Panc1 (cell line): ENCODE measurements at regions not wholly inside any gene's neighbourhood (a gene's known extent, or its start where the extent isn't known, plus 50 kb on each side); places are given as distances from the start of the nearest gene placed in this dataset.

Experiments
- ATAC-seq: fragments of 200-7000 bp; cut with Tn5 transposase; 2 replicates; pipeline ENCODE4 v1.9.1; 2020; ENCODE audit warnings: mild to moderate bottlenecking, moderate library complexity
- BruUV-seq: library from RNA; stranded (reverse); fragments of 400-500 nt; replicated peaks from 2 replicates; lab custom pipeline; 2021; lab: Mats Ljungman, UMichigan
- CTCF ChIA-PET: fragments of 300-600 bp; sonication (Branson Sonifier 250); formaldehyde crosslinking; loops from one replicate; lab custom pipeline; 2022; ENCODE audit warnings: antibody characterized with exemption; lab: Charles Lee
- POLR2A ChIA-PET: fragments of 300-600 bp; sonication (Branson Sonifier 250); formaldehyde crosslinking; loops from one replicate; lab custom pipeline; 2022; ENCODE audit warnings: antibody characterized with exemption; lab: Charles Lee
- DNase-seq: peaks from one replicate; pipeline ENCODE4 v3.0.0-alpha.2; 2010; ENCODE audit warnings: low read depth, low spot score
- H3K27ac ChIP-seq: 2 replicates; pipeline ENCODE4 v1.5.1; 2011; ENCODE audit warnings: mild to moderate bottlenecking, low read length, inconsistent platforms
- H3K27me3 ChIP-seq: fragments of 200-500 bp; sonication (Bioruptor generic); 2 replicates; pipeline ENCODE4 v1.6.0; 2014; ENCODE audit warnings: low read length, inconsistent platforms; ENCODE audit not compliant: control insufficient read depth, insufficient read depth
- H3K36me3 ChIP-seq: fragments of 200-500 bp; sonication (Bioruptor generic); 2 replicates; pipeline ENCODE4 v1.5.1; 2014; ENCODE audit warnings: inconsistent platforms, mild to moderate bottlenecking, low read length, moderate library complexity; ENCODE audit not compliant: control insufficient read depth, insufficient read depth
- H3K4me1 ChIP-seq: 2 replicates; pipeline ENCODE4 v1.5.1; 2011; ENCODE audit warnings: inconsistent platforms, mild to moderate bottlenecking, low read length, moderate library complexity; ENCODE audit not compliant: control insufficient read depth, insufficient read depth
- H3K4me3 ChIP-seq, 2 experiments: 2 replicates each; pipeline ENCODE4 v1.5.1; 2011 to 2012; ENCODE audit warnings: low read depth in 2 of 2, low read length in 2 of 2, mild to moderate bottlenecking in 2 of 2, inconsistent platforms in 1 of 2, moderate library complexity in 1 of 2
- H3K9me3 ChIP-seq: fragments of 200-500 bp; sonication (Bioruptor generic); 2 replicates; pipeline ENCODE4 v1.5.1; 2014; ENCODE audit warnings: low read depth, mild to moderate bottlenecking, inconsistent platforms, low read length, moderate library complexity; ENCODE audit not compliant: control insufficient read depth, insufficient read depth
- CTCF ChIP-seq: fragments of 450-650 bp; IDR thresholded peaks from 2 replicates; pipeline ENCODE4 v1.5.1; 2017; ENCODE audit warnings: mild to moderate bottlenecking
- POLR2AphosphoS5 ChIP-seq: IDR thresholded peaks from 2 replicates; pipeline ENCODE4 v1.6.1; 2012; ENCODE audit warnings: mild to moderate bottlenecking, low read depth, low read length, moderate library complexity
- REST ChIP-seq, 2 experiments: IDR thresholded peaks; 2 replicates each; pipeline ENCODE4 v1.6.1; 2011 to 2012; ENCODE audit warnings: low read depth in 2 of 2, control low read depth in 1 of 2, low read length in 1 of 2, mild to moderate bottlenecking in 1 of 2, moderate library complexity in 1 of 2; ENCODE audit not compliant: insufficient read depth in 1 of 2
- SIN3A ChIP-seq: IDR thresholded peaks from 2 replicates; pipeline ENCODE4 v1.6.1; 2012; ENCODE audit warnings: low read depth, mild to moderate bottlenecking, low read length, moderate library complexity, borderline replicate concordance; ENCODE audit not compliant: insufficient read depth
- TCF7L2 ChIP-seq: IDR thresholded peaks from 2 replicates; pipeline ENCODE4 v1.6.1; 2011; ENCODE audit warnings: mild to moderate bottlenecking, low read depth, low read length, inconsistent platforms
- in situ Hi-C: cut with HindIII; loops from 2 replicates; pipeline ENCODE4 v1.10.0; 2016; ENCODE audit warnings: low sequenced_read_pairs, low pct_unique_long_range_greater_than_20kb
- intact Hi-C: fragments of 100-400 bp; cut with micrococcal nuclease; formaldehyde crosslinking; loops from one replicate; pipeline ENCODE4 v1.10.0; 2022; ENCODE audit not compliant: unreplicated experiment

GRCh38 chr5:66337626-66338226 is 193.6 kb downstream of the SREK1 start:
- BruUV-seq = no TSS peak
- H3K4me1 ChIP-seq = no peaks in the 10 kb centered on the region
- POLR2A ChIA-PET = no interaction called here
- in situ Hi-C loops = no loop called here
- CTCF ChIA-PET = interaction anchor here (0.6 to 1.8 kb wide), 2 partner anchors 32 to 493 kb away, joined by 3 to 4 read pairs; no protein-coding TSS in a partner anchor
- no peak overlapping the region for H3K4me3 ChIP-seq
- H3K9me3 ChIP-seq = no peaks in the 10 kb centered on the region
- no peak overlapping the region for H3K27ac ChIP-seq
- ATAC-seq (no peak), DNase-seq (no peak)
- intact Hi-C loops = no loop called here
- TF ChIP-seq SIN3A (no peak), REST (IDR thresholded peaks at IDR 0.05; ENCODE audit: insufficient read depth in 1 of 2, low read depth in 2 of 2, low read length in 1 of 2) (no peak), POLR2AphosphoS5 (no peak), TCF7L2 (no peak), CTCF (no peak)
- H3K36me3 ChIP-seq = no peaks in the 10 kb centered on the region
- H3K27me3 ChIP-seq = peaks cover 10% of the 10 kb centered on the region

- intact Hi-C loops (no loop called here), in situ Hi-C loops (no loop called here)
- Histone ChIP-seq H3K4me3 (no peak overlapping the region), H3K4me1 (no peaks in the 10 kb centered on the region), H3K27me3 (peaks cover 8% of the 10 kb centered on the region), H3K27ac (no peak overlapping the region), H3K9me3 (no peaks in the 10 kb centered on the region), H3K36me3 (no peaks in the 10 kb centered on the region)
- ChIA-PET CTCF (interaction anchor here (1.8 kb wide), 1 partner anchor 33 kb away, joined by 4 read pairs; no protein-coding TSS in a partner anchor), POLR2A (interaction anchor here (0.6 kb wide), 1 partner anchor 57 kb away, joined by 3 read pairs; no protein-coding TSS in a partner anchor)
- BruUV-seq = no TSS peak
- TF ChIP-seq REST (IDR thresholded peaks at IDR 0.05; ENCODE audit: insufficient read depth in 1 of 2, low read depth in 2 of 2, low read length in 1 of 2) (no peak), TCF7L2 (no peak), CTCF (no peak), SIN3A (no peak), POLR2AphosphoS5 (no peak)
- DNase-seq (no peak), ATAC-seq (no peak)
These were observed 194.7 kb downstream of the SREK1 start for GRCh38 chr5:66338828-66339227.
